WTC11 (cell line): ENCODE measurements at regions not wholly inside any gene's neighbourhood (a gene's known extent, or its start where the extent isn't known, plus 50 kb on each side); places are given as distances from the start of the nearest gene placed in this dataset.

Source experiments
- ATAC-seq: fragments of 200-7000 bp; cut with Tn5 transposase; 2 replicates; pipeline ENCODE4 v1.10.0; 2021; ENCODE audit warnings: mild to moderate bottlenecking, moderate library complexity
- CTCF ChIA-PET: fragments of 300-600 bp; sonication (Branson Sonifier 250); formaldehyde crosslinking; loops from one replicate; lab custom pipeline; 2021; ENCODE audit warnings: antibody characterized with exemption; lab: Charles Lee
- POLR2A ChIA-PET: fragments of 350-600 bp; sonication (Branson Sonifier 250); formaldehyde crosslinking; loops from one replicate; lab custom pipeline; 2021; ENCODE audit warnings: antibody characterized with exemption; lab: Charles Lee
- DNase-seq: peaks from one replicate; pipeline ENCODE4 v3.0.0; 2021; ENCODE audit warnings: low spot score
- H3K27ac Mint-ChIP-seq: 2 replicates; pipeline ENCODE4 v1.8.0; 2021; ENCODE audit warnings: mixed read lengths
- H3K27me3 Mint-ChIP-seq: 2 replicates; pipeline ENCODE4 v1.8.0; 2021; ENCODE audit warnings: low read depth, mild to moderate bottlenecking, moderate library complexity, mixed read lengths
- H3K36me3 Mint-ChIP-seq: 2 replicates; pipeline ENCODE4 v1.8.0; 2021; ENCODE audit warnings: mixed read lengths
- H3K4me1 Mint-ChIP-seq: 2 replicates; pipeline ENCODE4 v1.8.0; 2022; ENCODE audit warnings: mixed read lengths
- H3K4me3 Mint-ChIP-seq: 2 replicates; pipeline ENCODE4 v1.8.0; 2021; ENCODE audit warnings: mild to moderate bottlenecking, moderate library complexity, mixed read lengths
- H3K9me3 Mint-ChIP-seq: 2 replicates; pipeline ENCODE4 v1.8.0; 2021; ENCODE audit warnings: mixed read lengths
- CREB1 ChIP-seq: sonication (generic); formaldehyde crosslinking; IDR thresholded peaks from 2 replicates; pipeline ENCODE4 v1.8.0; 2023; ENCODE audit warnings: mild to moderate bottlenecking, missing genetic modification reagents
- ELF4 ChIP-seq: sonication (generic); formaldehyde crosslinking; IDR thresholded peaks from 2 replicates; pipeline ENCODE4 v1.8.1; 2022; ENCODE audit warnings: low read depth, mild to moderate bottlenecking, moderate library complexity, missing genetic modification reagents
- ESRRA ChIP-seq: sonication (generic); formaldehyde crosslinking; IDR thresholded peaks from 2 replicates; pipeline ENCODE4 v1.8.1; 2022; ENCODE audit warnings: mild to moderate bottlenecking, missing genetic modification reagents, borderline replicate concordance
- ETV6 ChIP-seq: sonication (generic); formaldehyde crosslinking; IDR thresholded peaks from 2 replicates; pipeline ENCODE4 v1.8.1; 2022; ENCODE audit warnings: mild to moderate bottlenecking, missing genetic modification reagents
- GRHL2 ChIP-seq: fragments of 250-450 bp; sonication (Bioruptor Pico); IDR thresholded peaks from 2 replicates; pipeline ENCODE4 v1.8.0; 2022; ENCODE audit warnings: mild to moderate bottlenecking, moderate library complexity; ENCODE audit not compliant: insufficient replicate concordance, severe bottlenecking
- GTF2I ChIP-seq: fragments of 250-450 bp; sonication (Bioruptor Pico); conservative IDR thresholded peaks from 2 replicates; pipeline ENCODE4 v1.4.0; 2021; ENCODE audit warnings: mild to moderate bottlenecking
- HMGA2 ChIP-seq: fragments of 250-450 bp; sonication (Bioruptor Pico); IDR thresholded peaks from 2 replicates; pipeline ENCODE4 v1.4.0; 2021; ENCODE audit warnings: mild to moderate bottlenecking, moderate library complexity
- KAT7 ChIP-seq: sonication (generic); formaldehyde crosslinking; IDR thresholded peaks from 2 replicates; pipeline ENCODE4 v1.8.1; 2023; ENCODE audit warnings: missing genetic modification reagents, mild to moderate bottlenecking, borderline replicate concordance
- MYBL2 ChIP-seq: sonication (generic); formaldehyde crosslinking; IDR thresholded peaks from 2 replicates; pipeline ENCODE4 v1.8.1; 2023; ENCODE audit warnings: mild to moderate bottlenecking, moderate library complexity, missing genetic modification reagents
- NFATC4 ChIP-seq: fragments of 250-450 bp; sonication (Bioruptor Pico); IDR thresholded peaks from 2 replicates; pipeline ENCODE4 v1.9.0; 2021; ENCODE audit warnings: mild to moderate bottlenecking
- NFE2L1 ChIP-seq: sonication (generic); formaldehyde crosslinking; IDR thresholded peaks from 2 replicates; pipeline ENCODE4 v1.8.1; 2023; ENCODE audit warnings: missing genetic modification reagents
- NR1H2 ChIP-seq: sonication (generic); formaldehyde crosslinking; IDR thresholded peaks from 2 replicates; pipeline ENCODE4 v1.9.0; 2021; ENCODE audit warnings: mild to moderate bottlenecking, moderate library complexity, missing genetic modification reagents
- SMAD4 ChIP-seq: sonication (generic); formaldehyde crosslinking; IDR thresholded peaks from 2 replicates; pipeline ENCODE4 v1.8.0; 2022; ENCODE audit warnings: mild to moderate bottlenecking, missing genetic modification reagents
- TP53 ChIP-seq: sonication (generic); formaldehyde crosslinking; IDR thresholded peaks from 2 replicates; pipeline ENCODE4 v1.8.1; 2023; ENCODE audit warnings: mild to moderate bottlenecking, missing genetic modification reagents
- ZNF121 ChIP-seq: sonication (generic); formaldehyde crosslinking; IDR thresholded peaks from 2 replicates; pipeline ENCODE4 v1.8.0; 2023; ENCODE audit warnings: missing genetic modification reagents
- ZNF317 ChIP-seq: sonication (generic); formaldehyde crosslinking; IDR thresholded peaks from 2 replicates; pipeline ENCODE4 v1.8.1; 2023; ENCODE audit warnings: low read depth, mild to moderate bottlenecking, moderate library complexity, missing genetic modification reagents, borderline replicate concordance
- ZNF396 ChIP-seq: fragments of 250-450 bp; sonication (Bioruptor Pico); IDR thresholded peaks from 2 replicates; pipeline ENCODE4 v1.8.0; 2021; ENCODE audit warnings: mild to moderate bottlenecking, moderate library complexity, borderline replicate concordance
- ZNF671 ChIP-seq: fragments of 250-450 bp; sonication (Bioruptor Pico); IDR thresholded peaks from 2 replicates; pipeline ENCODE4 v1.8.0; 2021; ENCODE audit warnings: mild to moderate bottlenecking
- TF ChIP-seq, protein P1 (sequence below): sonication (generic); formaldehyde crosslinking; IDR thresholded peaks from 2 replicates; pipeline ENCODE4 v1.8.0; 2022; ENCODE audit warnings: missing genetic modification reagents
- TF ChIP-seq, protein P2 (sequence below): sonication (generic); formaldehyde crosslinking; IDR thresholded peaks from 2 replicates; pipeline ENCODE4 v1.8.1; 2023; ENCODE audit warnings: mild to moderate bottlenecking, moderate library complexity, missing genetic modification reagents
- TF ChIP-seq, protein P3 (sequence below): fragments of 250-450 bp; sonication (Bioruptor Pico); IDR thresholded peaks from 2 replicates; pipeline ENCODE4 v1.9.0; 2021; ENCODE audit warnings: mild to moderate bottlenecking
- TF ChIP-seq, protein P4 (sequence below): fragments of 250-450 bp; sonication (Bioruptor Pico); IDR thresholded peaks from 2 replicates; pipeline ENCODE4 v2.1.2; 2022; ENCODE audit warnings: mild to moderate bottlenecking, moderate library complexity
- TF ChIP-seq, protein P5 (sequence below): sonication (generic); formaldehyde crosslinking; IDR thresholded peaks from 2 replicates; pipeline ENCODE4 v1.8.1; 2022; ENCODE audit warnings: mild to moderate bottlenecking, moderate library complexity, missing genetic modification reagents
- TF ChIP-seq, protein P6 (sequence below): sonication (generic); formaldehyde crosslinking; IDR thresholded peaks from 2 replicates; pipeline ENCODE4 v1.8.0; 2022; ENCODE audit warnings: mild to moderate bottlenecking, missing genetic modification reagents
- TF ChIP-seq, protein P7 (sequence below): sonication (generic); formaldehyde crosslinking; IDR thresholded peaks from 2 replicates; pipeline ENCODE4 v1.8.1; 2022; ENCODE audit warnings: low read depth, mild to moderate bottlenecking, moderate library complexity, missing genetic modification reagents, borderline replicate concordance
- TF ChIP-seq, protein P8 (sequence below): sonication (generic); formaldehyde crosslinking; IDR thresholded peaks from 2 replicates; pipeline ENCODE4 v1.8.0; 2022; ENCODE audit warnings: mild to moderate bottlenecking, missing genetic modification reagents

DNA sequence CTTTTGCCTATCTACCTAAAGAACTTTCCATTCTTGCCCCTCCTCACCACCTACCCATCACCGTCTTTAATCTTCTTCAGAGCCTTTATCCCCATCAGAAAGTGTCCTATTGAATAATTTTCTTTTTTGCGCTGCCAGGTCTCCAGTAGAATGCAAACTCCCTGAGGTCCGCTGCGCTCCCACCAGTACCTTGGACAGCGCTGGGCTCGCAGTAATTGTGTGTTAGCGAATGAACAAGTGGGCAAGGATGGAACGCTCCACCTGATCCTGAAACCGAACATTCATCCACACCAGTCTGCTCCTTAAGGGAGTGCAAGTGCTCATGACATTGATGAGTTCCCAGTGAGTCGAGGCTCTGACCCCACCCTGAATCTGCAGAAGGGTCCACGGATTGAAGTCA, 391.2 kb downstream of the CDH26 start:
- no peak for DNase-seq
- POLR2A ChIA-PET, result no interaction called here
- H3K27ac Mint-ChIP-seq, result no peak overlapping the region
- no peak for ATAC-seq
- TF ChIP-seq SMAD4 (CRISPR knock-in tag) (no peak), NFE2L1 (no peak), NFATC4 (CRISPR knock-in tag) (no peak), ZNF317 (CRISPR knock-in tag) (no peak), ZNF671 (CRISPR knock-in tag) (no peak), TP53 (CRISPR knock-in tag) (no peak), ELF4 (CRISPR knock-in tag) (no peak), ZNF121 (CRISPR knock-in tag) (no peak), ZNF396 (CRISPR knock-in tag) (no peak), ETV6 (CRISPR knock-in tag) (no peak)
- TF ChIP-seq, protein P1, sequence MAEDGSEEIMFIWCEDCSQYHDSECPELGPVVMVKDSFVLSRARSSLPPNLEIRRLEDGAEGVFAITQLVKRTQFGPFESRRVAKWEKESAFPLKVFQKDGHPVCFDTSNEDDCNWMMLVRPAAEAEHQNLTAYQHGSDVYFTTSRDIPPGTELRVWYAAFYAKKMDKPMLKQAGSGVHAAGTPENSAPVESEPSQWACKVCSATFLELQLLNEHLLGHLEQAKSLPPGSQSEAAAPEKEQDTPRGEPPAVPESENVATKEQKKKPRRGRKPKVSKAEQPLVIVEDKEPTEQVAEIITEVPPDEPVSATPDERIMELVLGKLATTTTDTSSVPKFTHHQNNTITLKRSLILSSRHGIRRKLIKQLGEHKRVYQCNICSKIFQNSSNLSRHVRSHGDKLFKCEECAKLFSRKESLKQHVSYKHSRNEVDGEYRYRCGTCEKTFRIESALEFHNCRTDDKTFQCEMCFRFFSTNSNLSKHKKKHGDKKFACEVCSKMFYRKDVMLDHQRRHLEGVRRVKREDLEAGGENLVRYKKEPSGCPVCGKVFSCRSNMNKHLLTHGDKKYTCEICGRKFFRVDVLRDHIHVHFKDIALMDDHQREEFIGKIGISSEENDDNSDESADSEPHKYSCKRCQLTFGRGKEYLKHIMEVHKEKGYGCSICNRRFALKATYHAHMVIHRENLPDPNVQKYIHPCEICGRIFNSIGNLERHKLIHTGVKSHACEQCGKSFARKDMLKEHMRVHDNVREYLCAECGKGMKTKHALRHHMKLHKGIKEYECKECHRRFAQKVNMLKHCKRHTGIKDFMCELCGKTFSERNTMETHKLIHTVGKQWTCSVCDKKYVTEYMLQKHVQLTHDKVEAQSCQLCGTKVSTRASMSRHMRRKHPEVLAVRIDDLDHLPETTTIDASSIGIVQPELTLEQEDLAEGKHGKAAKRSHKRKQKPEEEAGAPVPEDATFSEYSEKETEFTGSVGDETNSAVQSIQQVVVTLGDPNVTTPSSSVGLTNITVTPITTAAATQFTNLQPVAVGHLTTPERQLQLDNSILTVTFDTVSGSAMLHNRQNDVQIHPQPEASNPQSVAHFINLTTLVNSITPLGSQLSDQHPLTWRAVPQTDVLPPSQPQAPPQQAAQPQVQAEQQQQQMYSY (CRISPR knock-in tag), result no peak
- TF ChIP-seq, protein P2, sequence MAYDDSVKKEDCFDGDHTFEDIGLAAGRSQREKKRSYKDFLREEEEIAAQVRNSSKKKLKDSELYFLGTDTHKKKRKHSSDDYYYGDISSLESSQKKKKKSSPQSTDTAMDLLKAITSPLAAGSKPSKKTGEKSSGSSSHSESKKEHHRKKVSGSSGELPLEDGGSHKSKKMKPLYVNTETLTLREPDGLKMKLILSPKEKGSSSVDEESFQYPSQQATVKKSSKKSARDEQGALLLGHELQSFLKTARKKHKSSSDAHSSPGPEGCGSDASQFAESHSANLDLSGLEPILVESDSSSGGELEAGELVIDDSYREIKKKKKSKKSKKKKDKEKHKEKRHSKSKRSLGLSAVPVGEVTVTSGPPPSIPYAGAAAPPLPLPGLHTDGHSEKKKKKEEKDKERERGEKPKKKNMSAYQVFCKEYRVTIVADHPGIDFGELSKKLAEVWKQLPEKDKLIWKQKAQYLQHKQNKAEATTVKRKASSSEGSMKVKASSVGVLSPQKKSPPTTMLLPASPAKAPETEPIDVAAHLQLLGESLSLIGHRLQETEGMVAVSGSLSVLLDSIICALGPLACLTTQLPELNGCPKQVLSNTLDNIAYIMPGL, result no peak
- TF ChIP-seq, protein P3, sequence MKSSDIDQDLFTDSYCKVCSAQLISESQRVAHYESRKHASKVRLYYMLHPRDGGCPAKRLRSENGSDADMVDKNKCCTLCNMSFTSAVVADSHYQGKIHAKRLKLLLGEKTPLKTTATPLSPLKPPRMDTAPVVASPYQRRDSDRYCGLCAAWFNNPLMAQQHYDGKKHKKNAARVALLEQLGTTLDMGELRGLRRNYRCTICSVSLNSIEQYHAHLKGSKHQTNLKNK (CRISPR knock-in tag), result no peak
- TF ChIP-seq, protein P4, sequence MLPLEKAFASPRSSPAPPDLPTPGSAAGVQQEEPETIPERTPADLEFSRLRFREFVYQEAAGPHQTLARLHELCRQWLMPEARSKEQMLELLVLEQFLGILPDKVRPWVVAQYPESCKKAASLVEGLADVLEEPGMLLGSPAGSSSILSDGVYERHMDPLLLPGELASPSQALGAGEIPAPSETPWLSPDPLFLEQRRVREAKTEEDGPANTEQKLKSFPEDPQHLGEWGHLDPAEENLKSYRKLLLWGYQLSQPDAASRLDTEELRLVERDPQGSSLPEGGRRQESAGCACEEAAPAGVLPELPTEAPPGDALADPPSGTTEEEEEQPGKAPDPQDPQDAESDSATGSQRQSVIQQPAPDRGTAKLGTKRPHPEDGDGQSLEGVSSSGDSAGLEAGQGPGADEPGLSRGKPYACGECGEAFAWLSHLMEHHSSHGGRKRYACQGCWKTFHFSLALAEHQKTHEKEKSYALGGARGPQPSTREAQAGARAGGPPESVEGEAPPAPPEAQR (CRISPR knock-in tag), result no peak
- TF ChIP-seq, all 79 proteins: peak for 0
- no peaks in the 10 kb centered on the region for H3K36me3 Mint-ChIP-seq
- no peaks in the 10 kb centered on the region for H3K4me1 Mint-ChIP-seq
- peaks cover 40% of the 10 kb centered on the region for H3K27me3 Mint-ChIP-seq
- H3K9me3 Mint-ChIP-seq, result peaks cover 21% of the 10 kb centered on the region
- H3K4me3 Mint-ChIP-seq, result no peak overlapping the region
- CTCF ChIA-PET, result interaction anchor here (1.0 kb wide), 1 partner anchor 139 kb away, joined by 3 read pairs; no protein-coding TSS in a partner anchor

DNA sequence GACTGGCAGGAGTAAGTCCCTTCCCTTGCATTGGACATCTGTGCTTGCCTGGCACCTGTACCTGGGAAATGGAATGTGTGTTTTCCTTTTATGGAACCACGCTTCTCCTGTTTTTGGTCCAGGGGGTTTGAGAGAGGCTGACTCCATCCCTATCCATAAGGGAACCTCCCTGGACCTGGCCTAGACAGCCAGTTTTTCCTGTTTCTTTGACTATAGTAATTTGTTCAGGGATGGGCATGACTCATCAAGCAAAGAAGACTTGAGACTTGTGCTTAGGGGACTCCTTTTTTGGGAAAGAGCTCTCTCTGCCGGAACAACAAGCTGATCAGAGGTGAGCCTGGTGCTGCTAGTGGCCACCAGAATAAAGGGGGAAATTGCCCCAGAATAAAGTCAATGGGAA, 393.8 kb downstream of the CDH26 start:
- CTCF ChIA-PET, result no interaction called here
- Mint-ChIP-seq H3K27me3 (peaks cover 33% of the 10 kb centered on the region), H3K4me1 (no peaks in the 10 kb centered on the region), H3K36me3 (no peaks in the 10 kb centered on the region), H3K9me3 (peaks cover 14% of the 10 kb centered on the region), H3K4me3 (no peak overlapping the region), H3K27ac (no peak overlapping the region)
- DNase-seq (no peak), ATAC-seq (no peak)
- POLR2A ChIA-PET, result no interaction called here
- TF ChIP-seq KAT7 (CRISPR knock-in tag), result no peak
- TF ChIP-seq, protein P3 (CRISPR knock-in tag), result no peak
- TF ChIP-seq GRHL2 (CRISPR knock-in tag), result no peak
- no peak for TF ChIP-seq ZNF671 (CRISPR knock-in tag)
- TF ChIP-seq, protein P5, sequence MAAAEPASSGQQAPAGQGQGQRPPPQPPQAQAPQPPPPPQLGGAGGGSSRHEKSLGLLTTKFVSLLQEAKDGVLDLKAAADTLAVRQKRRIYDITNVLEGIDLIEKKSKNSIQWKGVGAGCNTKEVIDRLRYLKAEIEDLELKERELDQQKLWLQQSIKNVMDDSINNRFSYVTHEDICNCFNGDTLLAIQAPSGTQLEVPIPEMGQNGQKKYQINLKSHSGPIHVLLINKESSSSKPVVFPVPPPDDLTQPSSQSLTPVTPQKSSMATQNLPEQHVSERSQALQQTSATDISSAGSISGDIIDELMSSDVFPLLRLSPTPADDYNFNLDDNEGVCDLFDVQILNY (CRISPR knock-in tag), result no peak
- TF ChIP-seq GTF2I, result no peak
- no peak for TF ChIP-seq ESRRA (CRISPR knock-in tag)
- TF ChIP-seq, protein P6, sequence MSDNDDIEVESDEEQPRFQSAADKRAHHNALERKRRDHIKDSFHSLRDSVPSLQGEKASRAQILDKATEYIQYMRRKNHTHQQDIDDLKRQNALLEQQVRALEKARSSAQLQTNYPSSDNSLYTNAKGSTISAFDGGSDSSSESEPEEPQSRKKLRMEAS (CRISPR knock-in tag), result no peak
- no peak for TF ChIP-seq NR1H2 (CRISPR knock-in tag)
- no peak for TF ChIP-seq HMGA2 (CRISPR knock-in tag)
- no peak for TF ChIP-seq CREB1
- TF ChIP-seq, protein P7, sequence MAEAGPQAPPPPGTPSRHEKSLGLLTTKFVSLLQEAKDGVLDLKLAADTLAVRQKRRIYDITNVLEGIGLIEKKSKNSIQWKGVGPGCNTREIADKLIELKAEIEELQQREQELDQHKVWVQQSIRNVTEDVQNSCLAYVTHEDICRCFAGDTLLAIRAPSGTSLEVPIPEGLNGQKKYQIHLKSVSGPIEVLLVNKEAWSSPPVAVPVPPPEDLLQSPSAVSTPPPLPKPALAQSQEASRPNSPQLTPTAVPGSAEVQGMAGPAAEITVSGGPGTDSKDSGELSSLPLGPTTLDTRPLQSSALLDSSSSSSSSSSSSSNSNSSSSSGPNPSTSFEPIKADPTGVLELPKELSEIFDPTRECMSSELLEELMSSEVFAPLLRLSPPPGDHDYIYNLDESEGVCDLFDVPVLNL (CRISPR knock-in tag), result no peak
- TF ChIP-seq, protein P8, sequence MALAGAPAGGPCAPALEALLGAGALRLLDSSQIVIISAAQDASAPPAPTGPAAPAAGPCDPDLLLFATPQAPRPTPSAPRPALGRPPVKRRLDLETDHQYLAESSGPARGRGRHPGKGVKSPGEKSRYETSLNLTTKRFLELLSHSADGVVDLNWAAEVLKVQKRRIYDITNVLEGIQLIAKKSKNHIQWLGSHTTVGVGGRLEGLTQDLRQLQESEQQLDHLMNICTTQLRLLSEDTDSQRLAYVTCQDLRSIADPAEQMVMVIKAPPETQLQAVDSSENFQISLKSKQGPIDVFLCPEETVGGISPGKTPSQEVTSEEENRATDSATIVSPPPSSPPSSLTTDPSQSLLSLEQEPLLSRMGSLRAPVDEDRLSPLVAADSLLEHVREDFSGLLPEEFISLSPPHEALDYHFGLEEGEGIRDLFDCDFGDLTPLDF (CRISPR knock-in tag), result no peak
- TF ChIP-seq MYBL2 (CRISPR knock-in tag), result no peak
